ENCODE measurements at regions not wholly inside any gene's neighbourhood (a gene's known extent, or its start where the extent isn't known, plus 50 kb on each side); places are given as distances from the start of the nearest gene placed in this dataset.
"Not testable (repeated sequence)": the region's sequence is repeated elsewhere in the genome, so short reads cannot be mapped to it uniquely, and the experiment has no call there.

- Mint-ChIP-seq H3K36me3 (ENCODE audit: low read depth) (no peaks in the 10 kb centered on the region), H3K27ac (no peak overlapping the region), H3K27me3 (ENCODE audit: low read depth) (no peaks in the 10 kb centered on the region), H3K4me3 (no peak overlapping the region), H3K4me1 (ENCODE audit: low read depth) (no peaks in the 10 kb centered on the region), H3K9me3 (peaks cover 6% of the 10 kb centered on the region)
- no peak for DNase-seq (ENCODE audit: low spot score)
Measured at GRCh38 chr9:22590336-22591033, 143.9 kb downstream of the DMRTA1 start.

GRCh38 chr9:22595805-22596204 lies 149.2 kb downstream of the DMRTA1 start:
- peaks cover 5% of the 10 kb centered on the region for H3K9me3 Mint-ChIP-seq
- H3K27ac Mint-ChIP-seq = no peak overlapping the region
- no peaks in the 10 kb centered on the region for H3K27me3 Mint-ChIP-seq (ENCODE audit: low read depth)
- H3K4me1 Mint-ChIP-seq (ENCODE audit: low read depth) = no peaks in the 10 kb centered on the region
- no peak overlapping the region for H3K4me3 Mint-ChIP-seq
- no peaks in the 10 kb centered on the region for H3K36me3 Mint-ChIP-seq (ENCODE audit: low read depth)
- no peak for DNase-seq (ENCODE audit: low spot score)

- DNase-seq (ENCODE audit: low spot score) = no peak
- H3K27me3 Mint-ChIP-seq (ENCODE audit: low read depth) = no peaks in the 10 kb centered on the region
- no peaks in the 10 kb centered on the region for H3K36me3 Mint-ChIP-seq (ENCODE audit: low read depth)
Measured at GRCh38 chr9:22617156-22617555, 170.5 kb downstream of the DMRTA1 start.

GRCh38 chr9:22622815-22623214 lies 176.2 kb downstream of the DMRTA1 start:
- no peaks in the 10 kb centered on the region for H3K27me3 Mint-ChIP-seq (ENCODE audit: low read depth)
- peaks cover 11% of the 10 kb centered on the region for H3K9me3 Mint-ChIP-seq
- no peaks in the 10 kb centered on the region for H3K36me3 Mint-ChIP-seq (ENCODE audit: low read depth)
- no peaks in the 10 kb centered on the region for H3K4me1 Mint-ChIP-seq (ENCODE audit: low read depth)
- H3K4me3 Mint-ChIP-seq = no peak overlapping the region
- no peak for DNase-seq (ENCODE audit: low spot score)
- no peak overlapping the region for H3K27ac Mint-ChIP-seq

More at GRCh38 chr9:22617156-22617555, 170.5 kb downstream of the DMRTA1 start:
- Mint-ChIP-seq H3K9me3 (peaks cover 12% of the 10 kb centered on the region), H3K4me1 (ENCODE audit: low read depth) (no peaks in the 10 kb centered on the region), H3K27ac (no peak overlapping the region), H3K4me3 (no peak overlapping the region)

GRCh38 chr9:22623236-22623635 lies 176.6 kb downstream of the DMRTA1 start:
- no peak for DNase-seq (ENCODE audit: low spot score)
- peaks cover 11% of the 10 kb centered on the region for H3K9me3 Mint-ChIP-seq
- no peaks in the 10 kb centered on the region for H3K36me3 Mint-ChIP-seq (ENCODE audit: low read depth)
- no peak overlapping the region for H3K4me3 Mint-ChIP-seq
- no peaks in the 10 kb centered on the region for H3K4me1 Mint-ChIP-seq (ENCODE audit: low read depth)
- H3K27me3 Mint-ChIP-seq (ENCODE audit: low read depth) = no peaks in the 10 kb centered on the region
- no peak overlapping the region for H3K27ac Mint-ChIP-seq

DNA sequence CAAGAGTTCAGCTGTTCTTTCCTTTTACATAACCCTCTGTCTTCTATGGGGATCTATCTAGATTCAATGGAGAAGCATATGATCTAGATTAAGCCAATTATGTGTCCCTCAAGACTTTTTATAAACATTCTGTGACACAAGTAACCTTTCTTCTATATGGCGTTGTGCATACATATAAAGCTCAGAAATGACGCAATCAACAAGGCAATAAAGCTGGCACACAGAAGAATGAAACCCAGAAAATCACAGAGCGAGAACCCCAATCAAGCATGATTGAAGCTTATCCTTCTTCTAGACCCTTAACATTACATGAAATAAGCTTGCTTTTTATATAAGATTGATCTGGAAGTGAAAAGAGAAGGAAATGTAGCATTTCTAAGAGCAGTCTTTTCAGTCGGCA lies 178.9 kb downstream of the DMRTA1 start:
- H3K36me3 Mint-ChIP-seq (ENCODE audit: low read depth) = no peaks in the 10 kb centered on the region
- no peaks in the 10 kb centered on the region for H3K27me3 Mint-ChIP-seq (ENCODE audit: low read depth)
- no peak overlapping the region for H3K4me3 Mint-ChIP-seq
- peaks cover 11% of the 10 kb centered on the region for H3K9me3 Mint-ChIP-seq
- H3K4me1 Mint-ChIP-seq (ENCODE audit: low read depth) = no peaks in the 10 kb centered on the region
- H3K27ac Mint-ChIP-seq = no peak overlapping the region
- DNase-seq (ENCODE audit: low spot score) = no peak

DNA sequence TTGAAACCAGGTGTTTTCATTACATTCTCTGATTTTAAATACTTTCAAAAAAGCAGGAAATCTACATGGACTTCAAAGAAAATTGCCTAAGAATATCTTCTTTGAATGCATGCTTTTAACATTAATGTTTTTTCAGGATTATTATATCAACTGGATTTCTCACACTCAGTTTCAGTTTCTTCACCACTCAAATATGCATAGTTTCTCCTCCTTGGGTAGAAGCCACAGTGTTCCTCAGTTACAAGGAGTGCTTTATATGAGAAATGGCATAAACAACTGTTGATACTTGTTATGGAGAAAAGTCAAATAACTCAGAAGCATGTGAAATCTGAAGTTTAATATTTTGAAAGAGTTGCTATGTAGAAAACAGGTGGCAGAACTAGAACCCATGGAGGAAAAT lies 196.9 kb downstream of the DMRTA1 start:
- Mint-ChIP-seq H3K9me3 (no peaks in the 10 kb centered on the region), H3K27ac (no peak overlapping the region), H3K36me3 (ENCODE audit: low read depth) (no peaks in the 10 kb centered on the region), H3K27me3 (ENCODE audit: low read depth) (no peaks in the 10 kb centered on the region), H3K4me3 (no peak overlapping the region), H3K4me1 (ENCODE audit: low read depth) (no peaks in the 10 kb centered on the region)
- no peak for DNase-seq (ENCODE audit: low spot score)

DNA sequence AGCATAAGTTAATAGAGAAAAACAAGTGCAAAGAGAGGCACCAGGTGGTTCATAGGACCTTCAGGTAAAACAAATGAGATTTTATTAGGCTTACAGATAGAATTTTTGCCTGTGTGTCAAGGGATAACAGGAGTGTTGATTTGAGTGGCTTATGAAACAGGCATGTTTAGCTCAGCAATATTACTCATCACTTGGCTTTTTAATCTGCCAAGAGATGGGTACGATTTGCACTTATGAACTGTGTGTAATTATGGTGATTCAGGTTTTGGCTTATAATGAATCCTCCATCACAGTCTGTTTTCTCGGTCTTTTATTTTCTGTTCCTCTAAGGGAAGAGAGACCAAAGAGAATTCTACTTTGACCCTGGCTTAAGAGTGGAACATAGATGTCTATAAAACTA lies 199.3 kb downstream of the DMRTA1 start:
- H3K36me3 Mint-ChIP-seq (ENCODE audit: low read depth) = no peaks in the 10 kb centered on the region
- no peak for DNase-seq (ENCODE audit: low spot score)
- H3K27ac Mint-ChIP-seq = no peak overlapping the region
- H3K4me3 Mint-ChIP-seq = no peak overlapping the region
- no peaks in the 10 kb centered on the region for H3K4me1 Mint-ChIP-seq (ENCODE audit: low read depth)
- H3K27me3 Mint-ChIP-seq (ENCODE audit: low read depth) = no peaks in the 10 kb centered on the region
- peaks cover 5% of the 10 kb centered on the region for H3K9me3 Mint-ChIP-seq

GRCh38 chr9:22649384-22649783 lies 202.8 kb downstream of the DMRTA1 start:
- no peak overlapping the region for H3K27ac Mint-ChIP-seq
- peaks cover 9% of the 10 kb centered on the region for H3K9me3 Mint-ChIP-seq
- DNase-seq (ENCODE audit: low spot score) = no peak
- no peaks in the 10 kb centered on the region for H3K36me3 Mint-ChIP-seq (ENCODE audit: low read depth)
- no peaks in the 10 kb centered on the region for H3K27me3 Mint-ChIP-seq (ENCODE audit: low read depth)
- H3K4me3 Mint-ChIP-seq = no peak overlapping the region
- H3K4me1 Mint-ChIP-seq (ENCODE audit: low read depth) = no peaks in the 10 kb centered on the region

- H3K4me1 Mint-ChIP-seq (ENCODE audit: low read depth) = no peaks in the 10 kb centered on the region
- H3K4me3 Mint-ChIP-seq = no peak overlapping the region
- no peaks in the 10 kb centered on the region for H3K27me3 Mint-ChIP-seq (ENCODE audit: low read depth)
- H3K27ac Mint-ChIP-seq = no peak overlapping the region
- peaks cover 9% of the 10 kb centered on the region for H3K9me3 Mint-ChIP-seq
- no peak for DNase-seq (ENCODE audit: low spot score)
- H3K36me3 Mint-ChIP-seq (ENCODE audit: low read depth) = no peaks in the 10 kb centered on the region
Measured at GRCh38 chr9:22650145-22650544, 203.5 kb downstream of the DMRTA1 start.

DNA sequence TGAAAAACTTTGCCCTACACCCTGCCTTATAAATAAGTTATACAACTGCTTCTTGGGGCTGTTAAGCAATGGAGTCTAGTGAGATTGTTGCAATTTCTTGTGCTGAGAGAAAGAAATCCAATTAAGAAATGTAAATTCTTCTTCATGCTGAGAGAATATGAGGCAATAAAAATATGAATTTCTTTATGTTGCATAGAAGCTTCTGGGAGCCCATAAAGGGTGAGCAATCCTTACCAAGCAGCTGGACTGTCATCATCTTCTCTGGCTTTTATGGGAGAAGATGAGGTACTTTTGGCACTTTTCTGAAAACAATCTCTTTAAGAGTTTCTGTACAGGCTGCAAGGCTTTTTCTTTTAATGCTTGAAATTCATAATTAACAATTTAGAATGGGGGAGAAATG lies 204.3 kb downstream of the DMRTA1 start:
- Mint-ChIP-seq H3K27ac (no peak overlapping the region), H3K27me3 (ENCODE audit: low read depth) (no peaks in the 10 kb centered on the region), H3K9me3 (peaks cover 9% of the 10 kb centered on the region), H3K36me3 (ENCODE audit: low read depth) (no peaks in the 10 kb centered on the region), H3K4me3 (no peak overlapping the region), H3K4me1 (ENCODE audit: low read depth) (no peaks in the 10 kb centered on the region)
- no peak for DNase-seq (ENCODE audit: low spot score)

GRCh38 chr9:22654833-22655232 lies 208.2 kb downstream of the DMRTA1 start:
- Mint-ChIP-seq H3K4me1 (ENCODE audit: low read depth) (no peaks in the 10 kb centered on the region), H3K36me3 (ENCODE audit: low read depth) (no peaks in the 10 kb centered on the region), H3K27me3 (ENCODE audit: low read depth) (no peaks in the 10 kb centered on the region), H3K27ac (no peak overlapping the region), H3K4me3 (no peak overlapping the region), H3K9me3 (peaks cover 9% of the 10 kb centered on the region)
- DNase-seq (ENCODE audit: low spot score) = no peak

DNA sequence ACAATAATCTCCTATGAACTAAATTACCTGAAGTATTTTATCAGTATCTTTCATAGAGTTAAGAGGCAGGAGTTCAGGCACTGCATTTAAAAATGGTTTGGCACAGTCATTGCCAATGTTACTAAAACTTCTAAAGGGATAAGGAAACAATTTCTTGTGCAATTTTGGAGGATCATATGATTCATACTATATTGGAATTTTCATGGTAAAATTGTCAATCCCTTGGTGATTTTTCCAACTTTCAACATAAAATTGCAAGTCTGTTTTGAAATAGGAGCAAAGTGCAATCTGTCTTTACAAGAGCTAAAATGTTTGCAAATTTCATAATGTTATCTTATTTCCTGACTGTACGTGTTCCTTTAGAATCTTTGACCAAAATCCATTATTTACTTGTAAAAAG lies 211.1 kb downstream of the DMRTA1 start:
- no peak overlapping the region for H3K27ac Mint-ChIP-seq
- H3K4me3 Mint-ChIP-seq = no peak overlapping the region
- DNase-seq (ENCODE audit: low spot score) = no peak
- H3K27me3 Mint-ChIP-seq (ENCODE audit: low read depth) = no peaks in the 10 kb centered on the region
- no peaks in the 10 kb centered on the region for H3K36me3 Mint-ChIP-seq (ENCODE audit: low read depth)
- no peaks in the 10 kb centered on the region for H3K4me1 Mint-ChIP-seq (ENCODE audit: low read depth)
- peaks cover 4% of the 10 kb centered on the region for H3K9me3 Mint-ChIP-seq

GRCh38 chr9:22658484-22658883 lies 211.9 kb downstream of the DMRTA1 start:
- DNase-seq (ENCODE audit: low spot score); H3K36me3 Mint-ChIP-seq (ENCODE audit: low read depth); H3K4me1 Mint-ChIP-seq (ENCODE audit: low read depth); H3K27me3 Mint-ChIP-seq (ENCODE audit: low read depth); H3K27ac Mint-ChIP-seq; H3K9me3 Mint-ChIP-seq; H3K4me3 Mint-ChIP-seq: not testable (repeated sequence)

- Mint-ChIP-seq H3K36me3 (ENCODE audit: low read depth) (no peaks in the 10 kb centered on the region), H3K4me1 (ENCODE audit: low read depth) (peaks cover 7% of the 10 kb centered on the region), H3K9me3 (no peaks in the 10 kb centered on the region), H3K27me3 (ENCODE audit: low read depth) (no peaks in the 10 kb centered on the region), H3K27ac (no peak overlapping the region), H3K4me3 (no peak overlapping the region)
- no peak for DNase-seq (ENCODE audit: low spot score)
Measured at GRCh38 chr9:22682536-22682935, 235.9 kb downstream of the DMRTA1 start.
